ENCODE measurements at regions not wholly inside any gene's neighbourhood (a gene's known extent, or its start where the extent isn't known, plus 50 kb on each side); places are given as distances from the start of the nearest gene placed in this dataset.

GRCh38 chr18:34457761-34458160 lies 233.0 kb upstream of the NOL4 start:
- no peak for TF ChIP-seq EZH2 (IDR thresholded peaks at IDR 0.05; ENCODE audit: insufficient read depth, poor library complexity, severe bottlenecking)
- no peak for TF ChIP-seq EZH2phosphoT487 (IDR thresholded peaks at IDR 0.05; ENCODE audit: insufficient read depth, low read depth)
